ENCODE measurements at regions not wholly inside any gene's neighbourhood (a gene's known extent, or its start where the extent isn't known, plus 50 kb on each side); places are given as distances from the start of the nearest gene placed in this dataset.

- TF ChIP-seq CTCF (IDR thresholded peaks at IDR 0.05; ENCODE audit: control insufficient read depth, insufficient read depth, low read depth, low read length, missing control alignments) = no peak
- no peak overlapping the region for H3K4me3 ChIP-seq (ENCODE audit: control insufficient read depth, low read depth, low read length)
- no peak for DNase-seq (ENCODE audit: low read depth)
These were observed 308.1 kb upstream of the FZD8 start for GRCh38 chr10:35950226-35950625.

- no peak for TF ChIP-seq CTCF (IDR thresholded peaks at IDR 0.05; ENCODE audit: control insufficient read depth, insufficient read depth, low read depth, low read length, missing control alignments)
- no peak overlapping the region for H3K4me3 ChIP-seq (ENCODE audit: control insufficient read depth, low read depth, low read length)
- DNase-seq (ENCODE audit: low read depth) = no peak
These were observed 307.7 kb upstream of the FZD8 start for GRCh38 chr10:35949811-35950211.

GRCh38 chr10:35946556-35946955 lies 304.5 kb upstream of the FZD8 start:
- peak; percentile 16 for DNase-seq (ENCODE audit: low read depth)
- TF ChIP-seq CTCF (IDR thresholded peaks at IDR 0.05; ENCODE audit: control insufficient read depth, insufficient read depth, low read depth, low read length, missing control alignments) = no peak
- no peak overlapping the region for H3K4me3 ChIP-seq (ENCODE audit: control insufficient read depth, low read depth, low read length)

GRCh38 chr10:35942057-35942456 lies 300.0 kb upstream of the FZD8 start:
- no peak for TF ChIP-seq CTCF (IDR thresholded peaks at IDR 0.05; ENCODE audit: control insufficient read depth, insufficient read depth, low read depth, low read length, missing control alignments)
- DNase-seq (ENCODE audit: low read depth) = no peak
- H3K4me3 ChIP-seq (ENCODE audit: control insufficient read depth, low read depth, low read length) = no peak overlapping the region

- no peak for DNase-seq (ENCODE audit: low read depth)
- H3K4me3 ChIP-seq (ENCODE audit: control insufficient read depth, low read depth, low read length) = no peak overlapping the region
These were observed 298.3 kb upstream of the FZD8 start for GRCh38 chr10:35940141-35941041.

GRCh38 chr10:35938160-35938559 lies 296.1 kb upstream of the FZD8 start:
- no peak for TF ChIP-seq CTCF (IDR thresholded peaks at IDR 0.05; ENCODE audit: control insufficient read depth, insufficient read depth, low read depth, low read length, missing control alignments)
- no peak overlapping the region for H3K4me3 ChIP-seq (ENCODE audit: control insufficient read depth, low read depth, low read length)
- no peak for DNase-seq (ENCODE audit: low read depth)

More at GRCh38 chr10:35940141-35941041, 298.3 kb upstream of the FZD8 start:
- TF ChIP-seq CTCF (IDR thresholded peaks at IDR 0.05; ENCODE audit: control insufficient read depth, insufficient read depth, low read depth, low read length, missing control alignments) = no peak
